K562 (cell line): ENCODE measurements at regions not wholly inside any gene's neighbourhood (a gene's known extent, or its start where the extent isn't known, plus 50 kb on each side); places are given as distances from the start of the nearest gene placed in this dataset.

Source experiments
- ATAC-seq: fragments of 200-7000 bp; cut with Tn5 transposase; 3 replicates; pipeline ENCODE4 v1.9.1; 2020; ENCODE audit warnings: moderate library complexity
- BruUV-seq: library from RNA; stranded (reverse); fragments of 400-500 nt; replicated peaks from 2 replicates; lab custom pipeline; 2021; lab: Mats Ljungman, UMichigan
- CTCF ChIA-PET: fragments of 300-600 bp; formaldehyde crosslinking; extraction: SDS; loops from one replicate; lab custom pipeline; 2021; ENCODE audit warnings: low intra/inter-chr PET ratio; lab: Yijun Ruan, JAX
- POLR2A ChIA-PET: fragments of 300-600, 350-650 bp; sonication (Branson Sonifier 250); formaldehyde crosslinking; extraction: SDS; loops from one replicate; lab custom pipeline; 2021; ENCODE audit warnings: antibody characterized with exemption, inconsistent platforms; lab: Yijun Ruan, JAX
- DNase-seq, 4 experiments: peaks; one replicate each; pipeline versions ENCODE4 v3.0.0 to v3.0.0-alpha.2; 2011 to 2018; ENCODE audit warnings: low spot score in 3 of 4, mixed read lengths in 3 of 4; ENCODE audit errors: extremely low read depth in 1 of 4
- FAIRE-seq: peaks from 2 replicates; lab custom pipeline; 2011; peaks lifted over from hg19 to GRCh38; lab: Jason Lieb, UNC
- H2AFZ ChIP-seq: 2 replicates; pipeline ENCODE4 v1.6.0; 2011; ENCODE audit warnings: low read depth, low read length, control low read depth, inconsistent platforms
- H3K27ac ChIP-seq: fragments of 200-600 bp; 3 replicates; pipeline ENCODE4 v1.8.0; 2011; ENCODE audit warnings: low read depth, mild to moderate bottlenecking, control low read depth, inconsistent platforms, low read length, moderate library complexity, mixed read lengths; ENCODE audit errors: extremely low read depth
- H3K27me3 ChIP-seq, 2 experiments: fragments of 300-600 bp in 1 of 2; 2 replicates in 1 of 2; 3 replicates in 1 of 2; pipeline versions ENCODE4 v1.6.0 to v1.8.0; 2011; ENCODE audit warnings: inconsistent platforms in 2 of 2, low read length in 2 of 2, mild to moderate bottlenecking in 1 of 2, mixed read lengths in 1 of 2, moderate library complexity in 1 of 2; ENCODE audit not compliant: control insufficient read depth in 2 of 2, insufficient read depth in 2 of 2
- H3K36me3 ChIP-seq: fragments of 300-600 bp; 3 replicates; pipeline ENCODE4 v1.8.0; 2011; ENCODE audit warnings: mild to moderate bottlenecking, low read length, inconsistent platforms; ENCODE audit not compliant: control insufficient read depth, insufficient read depth
- H3K4me1 ChIP-seq, 2 experiments: fragments of 200-600 bp in 1 of 2; replicated peaks in 1 of 2; 2 replicates in 1 of 2; 3 replicates in 1 of 2; pipeline versions ENCODE4 v1.5.1 to v1.8.0; 2011; ENCODE audit warnings: inconsistent platforms in 2 of 2, low read length in 2 of 2, mild to moderate bottlenecking in 1 of 2, mixed read lengths in 1 of 2, moderate library complexity in 1 of 2; ENCODE audit not compliant: control insufficient read depth in 2 of 2, insufficient read depth in 2 of 2
- H3K4me2 ChIP-seq: 2 replicates; pipeline ENCODE4 v1.6.1; 2011; ENCODE audit warnings: low read length, control low read depth, inconsistent platforms, mixed read lengths; ENCODE audit not compliant: insufficient read depth
- H3K4me3 ChIP-seq: fragments of 200-600 bp; sonication (generic), shearing (Covaris generic); 2 replicates; pipeline ENCODE4 v1.5.1; 2016; ENCODE audit warnings: control low read depth, inconsistent platforms
- H3K79me2 ChIP-seq: fragments of 200-600 bp; 3 replicates; pipeline ENCODE4 v1.8.0; 2011; ENCODE audit warnings: low read length, inconsistent platforms; ENCODE audit not compliant: control insufficient read depth, insufficient read depth
- H3K9ac ChIP-seq, 2 experiments: 2 replicates each; pipeline versions ENCODE4 v1.6.0 to v1.6.1; 2011; ENCODE audit warnings: low read depth in 2 of 2, low read length in 2 of 2, control low read depth in 1 of 2, inconsistent platforms in 1 of 2, mild to moderate bottlenecking in 1 of 2, mixed read lengths in 1 of 2; ENCODE audit not compliant: insufficient read depth in 1 of 2
- H3K9me1 ChIP-seq: one replicate; pipeline ENCODE4 v1.6.0; 2011; ENCODE audit warnings: inconsistent platforms, mild to moderate bottlenecking, low read length, moderate library complexity; ENCODE audit not compliant: control insufficient read depth, insufficient read depth
- H3K9me3 ChIP-seq: replicated peaks from 2 replicates; pipeline ENCODE4 v1.5.1; 2011; ENCODE audit warnings: low read depth, low read length, inconsistent platforms; ENCODE audit not compliant: control insufficient read depth, insufficient read depth
- H4K20me1 ChIP-seq: replicated peaks from 2 replicates; pipeline ENCODE4 v1.6.1; 2011; ENCODE audit warnings: low read length, inconsistent platforms, mixed read lengths; ENCODE audit not compliant: control insufficient read depth, insufficient read depth
- CC2D1A ChIP-seq: fragments of 450-650 bp; IDR thresholded peaks from 2 replicates; pipeline ENCODE4 v1.6.1; 2017; ENCODE audit warnings: mild to moderate bottlenecking
- CEBPB ChIP-seq: fragments of 450-650 bp; IDR thresholded peaks from 2 replicates; pipeline ENCODE4 v1.6.1; 2016; ENCODE audit warnings: missing genetic modification characterization, missing compliant biosample characterization
- FOXA1 ChIP-seq: fragments of 450-650 bp; IDR thresholded peaks from 2 replicates; pipeline ENCODE4 v1.6.1; 2016; ENCODE audit warnings: mild to moderate bottlenecking, borderline replicate concordance
- HNRNPL ChIP-seq: fragments of 200-400 bp; formaldehyde crosslinking; IDR thresholded peaks from 2 replicates; pipeline ENCODE4 v1.6.1; 2017; ENCODE audit warnings: low read depth, mild to moderate bottlenecking, low read length
- LEF1 ChIP-seq: fragments of 450-650 bp; IDR thresholded peaks from 2 replicates; pipeline ENCODE4 v1.6.1; 2016; ENCODE audit warnings: mild to moderate bottlenecking
- PTRF ChIP-seq: fragments of 450-650 bp; IDR thresholded peaks from 2 replicates; pipeline ENCODE4 v1.6.1; 2016; ENCODE audit warnings: mild to moderate bottlenecking, missing genetic modification characterization, missing compliant biosample characterization
- ZBTB1 ChIP-seq: sonication (generic); formaldehyde crosslinking; IDR thresholded peaks from 2 replicates; pipeline ENCODE4 v1.8.1; 2023; ENCODE audit warnings: missing genetic modification reagents, low read depth, mild to moderate bottlenecking, borderline replicate concordance
- ZNF668 ChIP-seq: fragments of 250-450 bp; sonication (Bioruptor Pico); IDR thresholded peaks from 2 replicates; pipeline ENCODE4 v1.8.0; 2022; ENCODE audit warnings: mild to moderate bottlenecking, inconsistent platforms
- WGBS: fragments of 100-300 bp; shearing (Covaris generic); methylation state at CpG from one replicate; pipeline ENCODE4 v1.1.6; 2016; ENCODE audit warnings: low coverage, mixed read lengths; ENCODE audit not compliant: insufficient coverage; ENCODE audit errors: missing lambda C conversion rate; 5-methylcytosine and 5-hydroxymethylcytosine counted together
- in situ Hi-C: fragments of 300-500 bp; cut with MboI; formaldehyde crosslinking; loops from 4 replicates; pipeline ENCODE4 v1.15.0; 2018; ENCODE audit warnings: inconsistent platforms, mixed read lengths
- intact Hi-C: fragments of 100-400 bp; cut with micrococcal nuclease; formaldehyde crosslinking; loops from 2 replicates; pipeline ENCODE4 v1.14.2; 2022

GRCh38 chr3:112763258-112763657 lies 83.4 kb downstream of the CD200R1L start:
- Histone ChIP-seq H3K4me3 (no peak overlapping the region), H3K9me3 (no peaks in the 10 kb centered on the region), H3K36me3 (no peaks in the 10 kb centered on the region), H3K4me1 (peaks cover 3 to 13% of the 10 kb centered on the region in 2 experiments; a peak in 2 of 5 replicates), H3K79me2 (no peaks in the 10 kb centered on the region; the same call in 2 of the 3 replicates), H2AFZ (no peak overlapping the region), H3K27me3 (no peaks in the 10 kb centered on the region), H3K27ac (no peak overlapping the region), H3K9me1 (no peaks in the 10 kb centered on the region), H3K9ac (no peak overlapping the region), H3K4me2 (no peak overlapping the region), H4K20me1 (no peaks in the 10 kb centered on the region)
- TF ChIP-seq CEBPB (tag) = 0 out of 2 replicates have a peak, but pooled peaks have one; percentile 29
- no peak for TF ChIP-seq FOXA1
- TF ChIP-seq ZBTB1 = no peak
- no peak for TF ChIP-seq LEF1
- no peak for FAIRE-seq
- intact Hi-C loops (no loop called here), in situ Hi-C loops (no loop called here)
- 31% methylated on average over 3 of the region's 3 CpGs for WGBS
- ChIA-PET POLR2A (no interaction called here), CTCF (no interaction called here)
- ATAC-seq = no peak
- no TSS peak for BruUV-seq
- DNase-seq = no peak

GRCh38 chr3:112761062-112761638 lies 85.5 kb downstream of the CD200R1L start:
- Histone ChIP-seq H3K4me2 (no peak overlapping the region), H3K9ac (no peak overlapping the region), H3K9me3 (no peaks in the 10 kb centered on the region), H2AFZ (no peak overlapping the region), H3K9me1 (no peaks in the 10 kb centered on the region), H3K4me3 (no peak overlapping the region), H3K27me3 (no peaks in the 10 kb centered on the region), H3K27ac (no peak overlapping the region), H3K79me2 (no peaks in the 10 kb centered on the region; the same call in 2 of the 3 replicates), H3K4me1 (peaks cover 3 to 8% of the 10 kb centered on the region in 2 experiments; a peak in 2 of 5 replicates), H4K20me1 (no peaks in the 10 kb centered on the region), H3K36me3 (no peaks in the 10 kb centered on the region)
- CTCF ChIA-PET = no interaction called here
- in situ Hi-C loops = no loop called here
- no peak for ATAC-seq
- POLR2A ChIA-PET = no interaction called here
- no peak for DNase-seq
- FAIRE-seq = no peak
- intact Hi-C loops = no loop called here
- no peak for TF ChIP-seq ZNF668 (CRISPR knock-in tag)
- TF ChIP-seq HNRNPL = no peak
- TF ChIP-seq CC2D1A = no peak
- no peak for TF ChIP-seq PTRF
- no TSS peak for BruUV-seq
